ENCODE measurements at regions not wholly inside any gene's neighbourhood (a gene's known extent, or its start where the extent isn't known, plus 50 kb on each side); places are given as distances from the start of the nearest gene placed in this dataset.
A peak's percentile ranks its signal among the peaks of the same experiment; 100 is the strongest.

DNA sequence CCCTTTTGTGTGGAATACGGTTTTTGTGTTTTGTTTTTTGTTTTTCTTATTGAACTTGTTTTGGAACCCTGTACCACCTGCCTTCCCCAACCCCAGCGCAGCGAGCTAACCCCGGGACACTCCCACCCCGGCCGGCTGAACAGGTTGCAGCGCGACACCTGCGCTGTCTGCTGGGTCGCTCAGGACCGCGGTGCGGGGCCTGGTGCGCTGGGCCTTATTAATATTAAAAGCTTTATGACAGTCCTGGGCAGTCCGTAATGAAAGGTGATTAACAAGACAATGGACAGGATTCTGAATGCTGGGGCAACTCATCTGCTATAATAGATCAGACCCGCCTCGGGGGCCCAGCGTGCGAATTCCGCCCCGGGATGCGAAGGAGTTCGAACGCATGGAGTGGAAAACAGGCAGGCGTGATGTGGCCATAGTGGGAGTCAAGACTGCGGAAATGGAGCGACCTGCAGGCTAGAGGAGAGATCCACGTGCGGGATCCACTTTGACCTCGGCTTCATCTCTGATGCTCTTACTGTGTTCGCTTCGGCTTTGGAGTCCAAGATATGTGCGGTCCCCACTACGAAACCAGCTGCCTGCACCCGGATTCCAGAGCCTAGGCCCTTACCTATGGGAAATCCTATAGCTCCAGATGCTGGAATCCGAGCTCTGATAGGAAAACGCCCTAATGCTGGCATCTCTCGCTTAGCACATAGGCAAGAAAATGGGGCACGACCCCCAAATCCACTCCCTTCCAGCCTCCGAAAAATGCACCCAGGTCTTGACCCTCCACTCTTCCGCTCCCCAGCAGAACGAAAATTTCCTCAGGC lies 69.0 kb upstream of the TMEM33 start:
- H3K4me3 ChIP-seq: no peak overlapping the region
- peaks cover 70% of the 10 kb centered on the region for H3K27me3 ChIP-seq
- no peak for DNase-seq
- no peaks in the 10 kb centered on the region for H3K36me3 ChIP-seq
- no peaks in the 10 kb centered on the region for H3K9me3 ChIP-seq
- TF ChIP-seq, protein P1, sequence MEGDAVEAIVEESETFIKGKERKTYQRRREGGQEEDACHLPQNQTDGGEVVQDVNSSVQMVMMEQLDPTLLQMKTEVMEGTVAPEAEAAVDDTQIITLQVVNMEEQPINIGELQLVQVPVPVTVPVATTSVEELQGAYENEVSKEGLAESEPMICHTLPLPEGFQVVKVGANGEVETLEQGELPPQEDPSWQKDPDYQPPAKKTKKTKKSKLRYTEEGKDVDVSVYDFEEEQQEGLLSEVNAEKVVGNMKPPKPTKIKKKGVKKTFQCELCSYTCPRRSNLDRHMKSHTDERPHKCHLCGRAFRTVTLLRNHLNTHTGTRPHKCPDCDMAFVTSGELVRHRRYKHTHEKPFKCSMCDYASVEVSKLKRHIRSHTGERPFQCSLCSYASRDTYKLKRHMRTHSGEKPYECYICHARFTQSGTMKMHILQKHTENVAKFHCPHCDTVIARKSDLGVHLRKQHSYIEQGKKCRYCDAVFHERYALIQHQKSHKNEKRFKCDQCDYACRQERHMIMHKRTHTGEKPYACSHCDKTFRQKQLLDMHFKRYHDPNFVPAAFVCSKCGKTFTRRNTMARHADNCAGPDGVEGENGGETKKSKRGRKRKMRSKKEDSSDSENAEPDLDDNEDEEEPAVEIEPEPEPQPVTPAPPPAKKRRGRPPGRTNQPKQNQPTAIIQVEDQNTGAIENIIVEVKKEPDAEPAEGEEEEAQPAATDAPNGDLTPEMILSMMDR (IDR thresholded peaks at IDR 0.05): no peak
- no peak overlapping the region for H3K27ac ChIP-seq
- no peak for ATAC-seq
- no peaks in the 10 kb centered on the region for H3K4me1 ChIP-seq
- intact Hi-C loops (cut with DNase I): no loop called here

DNA sequence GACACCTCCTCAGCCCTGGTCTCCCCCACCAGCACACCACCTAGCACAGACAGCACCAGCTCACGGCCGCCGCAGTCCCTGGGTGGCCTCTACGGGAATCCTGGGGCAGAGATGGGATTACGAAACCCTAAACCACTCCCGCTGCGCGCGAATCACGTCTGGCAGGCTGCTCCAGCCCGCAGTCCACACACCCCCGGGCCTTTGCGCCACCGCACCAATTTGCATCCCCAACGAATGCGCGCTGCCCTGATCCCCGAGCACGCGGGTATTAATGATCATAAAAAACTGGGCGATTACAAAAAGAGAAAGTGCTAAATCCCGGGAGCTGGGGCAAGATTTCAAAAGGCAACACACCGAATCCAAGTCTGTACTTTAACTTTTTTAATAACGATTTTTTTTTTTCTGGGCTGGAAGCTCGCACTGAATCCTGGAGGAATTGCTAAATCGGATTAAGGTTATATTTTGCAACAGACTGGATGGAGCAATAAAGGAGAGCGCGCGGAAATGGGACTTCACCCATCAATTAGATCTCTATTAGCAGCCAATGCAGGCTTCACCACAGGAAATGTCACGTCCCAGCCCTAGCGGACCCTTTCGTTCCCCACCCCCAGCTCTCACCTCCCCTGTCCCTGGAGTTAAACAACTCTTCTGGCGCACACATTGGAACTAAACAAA lies 69.8 kb upstream of the TMEM33 start:
- Histone ChIP-seq H3K4me1 (no peaks in the 10 kb centered on the region), H3K27me3 (peaks cover 68% of the 10 kb centered on the region), H3K9me3 (no peaks in the 10 kb centered on the region), H3K36me3 (no peaks in the 10 kb centered on the region), H3K4me3 (no peak overlapping the region), H3K27ac (no peak overlapping the region)
- intact Hi-C loops (cut with DNase I): no loop called here
- TF ChIP-seq, protein P1 (IDR thresholded peaks at IDR 0.05): no peak
- ATAC-seq (peak; percentile 62), DNase-seq (peak; percentile 66)

DNA sequence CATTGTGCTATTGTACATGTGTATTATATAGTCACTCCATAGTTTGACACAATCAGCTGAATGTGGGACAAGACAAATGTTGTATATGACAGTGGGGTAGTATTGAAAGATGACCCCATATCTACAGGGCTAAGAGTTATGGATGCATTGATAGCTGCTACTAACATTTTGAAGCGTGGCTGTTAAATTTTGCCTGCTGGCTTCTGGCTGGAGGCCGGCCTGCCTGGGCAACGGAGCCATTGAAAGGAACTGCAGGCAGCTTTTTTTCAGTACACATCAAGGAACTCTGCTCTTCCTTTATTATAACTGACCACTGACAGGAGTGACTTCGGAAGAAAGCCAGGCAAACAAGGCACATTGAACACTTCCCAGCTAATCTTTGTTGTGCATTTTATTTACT lies 76.1 kb upstream of the TMEM33 start:
- ATAC-seq: no peak
- H3K9me3 ChIP-seq: no peaks in the 10 kb centered on the region
- TF ChIP-seq, protein P1 (IDR thresholded peaks at IDR 0.05): no peak
- H3K4me3 ChIP-seq: no peak overlapping the region
- H3K27ac ChIP-seq: no peak overlapping the region
- no peak for DNase-seq
- no peaks in the 10 kb centered on the region for H3K4me1 ChIP-seq
- intact Hi-C loops (cut with DNase I): no loop called here
- no peaks in the 10 kb centered on the region for H3K36me3 ChIP-seq
- peaks cover 46% of the 10 kb centered on the region for H3K27me3 ChIP-seq

DNA sequence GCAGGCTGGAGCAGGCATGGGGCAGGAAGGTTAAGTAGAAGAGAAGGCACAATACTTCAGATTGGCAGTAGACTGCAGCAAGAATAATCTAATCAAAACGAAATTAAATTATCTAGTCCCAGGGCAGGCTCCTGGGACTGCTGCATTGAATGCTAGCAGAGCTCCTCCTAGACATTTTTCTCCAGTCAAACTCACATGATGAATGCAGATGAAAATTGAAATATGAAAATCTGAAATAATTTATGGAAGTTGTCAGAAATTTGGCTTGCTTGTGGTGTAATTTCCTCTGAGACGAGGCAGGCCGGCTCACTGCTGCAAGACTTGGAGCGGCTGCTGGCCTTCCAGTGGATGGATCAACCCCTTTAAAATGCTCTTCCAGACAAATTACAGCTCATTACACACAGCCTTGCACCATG lies 78.0 kb upstream of the TMEM33 start:
- no peak overlapping the region for H3K27ac ChIP-seq
- intact Hi-C loops (cut with DNase I): no loop called here
- no peak for DNase-seq

DNA sequence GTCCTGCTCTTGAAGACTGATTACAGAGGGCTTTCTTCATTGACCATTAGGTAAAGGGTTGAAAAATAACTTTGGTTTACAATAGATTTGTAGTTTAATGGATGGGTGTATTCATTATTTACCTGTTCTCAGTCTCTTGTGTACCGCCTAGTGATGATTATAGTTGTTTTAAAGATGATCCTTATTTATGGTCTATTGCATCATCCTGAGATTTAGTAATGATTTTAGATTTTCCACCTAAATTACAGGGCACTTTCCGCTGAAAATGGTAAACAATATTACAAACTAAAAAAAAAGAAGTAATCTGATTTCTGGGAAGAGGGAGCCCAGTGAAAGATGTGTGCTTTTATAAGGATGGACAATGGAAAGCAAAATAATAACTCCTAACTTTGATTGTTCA lies 78.4 kb upstream of the TMEM33 start:
- TF ChIP-seq, protein P1 (IDR thresholded peaks at IDR 0.05): no peak
- ATAC-seq (no peak), DNase-seq (no peak)
- Histone ChIP-seq H3K27ac (no peak overlapping the region), H3K4me1 (no peaks in the 10 kb centered on the region), H3K9me3 (no peaks in the 10 kb centered on the region), H3K36me3 (no peaks in the 10 kb centered on the region), H3K27me3 (peaks cover 33% of the 10 kb centered on the region), H3K4me3 (no peak overlapping the region)
- intact Hi-C loops (cut with DNase I): no loop called here

More for the DNA sequence above, 78.0 kb upstream of the TMEM33 start:
- H3K4me3 ChIP-seq: no peak overlapping the region
- H3K4me1 ChIP-seq: no peaks in the 10 kb centered on the region
- TF ChIP-seq, protein P1 (IDR thresholded peaks at IDR 0.05): no peak
- H3K36me3 ChIP-seq: no peaks in the 10 kb centered on the region
- H3K27me3 ChIP-seq: peaks cover 34% of the 10 kb centered on the region
- H3K9me3 ChIP-seq: no peaks in the 10 kb centered on the region
- no peak for ATAC-seq
